ENCODE measurements at regions not wholly inside any gene's neighbourhood (a gene's known extent, or its start where the extent isn't known, plus 50 kb on each side); places are given as distances from the start of the nearest gene placed in this dataset.

DNA sequence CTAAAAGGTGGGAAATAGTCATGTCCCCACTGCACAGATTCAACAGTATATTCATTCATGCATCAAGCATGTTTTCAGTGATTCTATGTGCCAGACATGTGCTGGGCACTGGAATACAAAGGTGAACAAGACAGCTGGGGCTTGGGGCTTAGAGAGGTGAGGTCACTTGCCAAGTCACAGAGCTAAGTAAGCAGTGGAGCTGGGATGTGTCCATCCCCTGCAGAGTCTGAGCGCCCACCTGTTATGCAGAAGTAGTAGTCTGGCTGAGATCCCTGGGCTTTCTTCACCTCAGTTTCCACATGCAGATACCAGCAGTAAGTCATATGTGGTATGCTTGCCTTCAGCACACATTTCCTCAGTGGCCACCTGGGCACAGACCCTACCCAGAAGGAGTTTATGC lies 263.8 kb downstream of the DHX35 start:
- TF ChIP-seq, protein P1, sequence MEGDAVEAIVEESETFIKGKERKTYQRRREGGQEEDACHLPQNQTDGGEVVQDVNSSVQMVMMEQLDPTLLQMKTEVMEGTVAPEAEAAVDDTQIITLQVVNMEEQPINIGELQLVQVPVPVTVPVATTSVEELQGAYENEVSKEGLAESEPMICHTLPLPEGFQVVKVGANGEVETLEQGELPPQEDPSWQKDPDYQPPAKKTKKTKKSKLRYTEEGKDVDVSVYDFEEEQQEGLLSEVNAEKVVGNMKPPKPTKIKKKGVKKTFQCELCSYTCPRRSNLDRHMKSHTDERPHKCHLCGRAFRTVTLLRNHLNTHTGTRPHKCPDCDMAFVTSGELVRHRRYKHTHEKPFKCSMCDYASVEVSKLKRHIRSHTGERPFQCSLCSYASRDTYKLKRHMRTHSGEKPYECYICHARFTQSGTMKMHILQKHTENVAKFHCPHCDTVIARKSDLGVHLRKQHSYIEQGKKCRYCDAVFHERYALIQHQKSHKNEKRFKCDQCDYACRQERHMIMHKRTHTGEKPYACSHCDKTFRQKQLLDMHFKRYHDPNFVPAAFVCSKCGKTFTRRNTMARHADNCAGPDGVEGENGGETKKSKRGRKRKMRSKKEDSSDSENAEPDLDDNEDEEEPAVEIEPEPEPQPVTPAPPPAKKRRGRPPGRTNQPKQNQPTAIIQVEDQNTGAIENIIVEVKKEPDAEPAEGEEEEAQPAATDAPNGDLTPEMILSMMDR (IDR thresholded peaks at IDR 0.05; ENCODE audit: insufficient read depth, low read length): no peak
- TF ChIP-seq GABPA (IDR thresholded peaks at IDR 0.05; ENCODE audit: low read depth): no peak
